ENCODE measurements at regions not wholly inside any gene's neighbourhood (a gene's known extent, or its start where the extent isn't known, plus 50 kb on each side); places are given as distances from the start of the nearest gene placed in this dataset.

GRCh38 chr2:3005859-3006501 is 371.6 kb downstream of the EIPR1 start:
- Mint-ChIP-seq H3K27me3 (ENCODE audit: low read depth in 2 of 2) (peaks cover 8 to 33% of the 10 kb centered on the region in 2 donors), H3K36me3 (no peaks in the 10 kb centered on the region), H3K27ac (no peak overlapping the region), H3K4me3 (no peak overlapping the region), H3K4me1 (peaks cover 0 to 5% of the 10 kb centered on the region in 2 donors), H3K9me3 (peaks cover 0 to 2% of the 10 kb centered on the region in 2 donors)
- 89% methylated on average over 12 of the region's 12 CpGs for WGBS (ENCODE audit: insufficient coverage)
- no peak for DNase-seq
- Histone ChIP-seq H3K4me3 (ENCODE audit: low read length) (no peak overlapping the region), H3K27me3 (ENCODE audit: control insufficient read depth, insufficient read depth, low read length) (no peaks in the 10 kb centered on the region), H3K27ac (ENCODE audit: low read length) (no peak overlapping the region), H3K9me3 (ENCODE audit: control insufficient read depth, insufficient read depth, low read length) (no peaks in the 10 kb centered on the region), H3K4me1 (ENCODE audit: control insufficient read depth, insufficient read depth, low read length) (no peaks in the 10 kb centered on the region), H3K36me3 (ENCODE audit: control insufficient read depth, insufficient read depth, low read length) (no peaks in the 10 kb centered on the region)
- no peak for ATAC-seq
- TF ChIP-seq CTCF (IDR thresholded peaks at IDR 0.05): no peak
- intact Hi-C loops (cut with micrococcal nuclease): no loop called here

GRCh38 chr2:3001615-3002560 is 375.7 kb downstream of the EIPR1 start:
- H3K27ac ChIP-seq (ENCODE audit: low read length): no peak overlapping the region
- WGBS (ENCODE audit: insufficient coverage): 38% methylated on average over 15 of the region's 18 CpGs
- Mint-ChIP-seq H3K4me1 (peaks cover 0 to 5% of the 10 kb centered on the region in 2 donors), H3K27ac (no peak overlapping the region), H3K27me3 (ENCODE audit: low read depth in 2 of 2) (peaks cover 0 to 26% of the 10 kb centered on the region in 2 donors), H3K4me3 (no peak overlapping the region), H3K36me3 (no peaks in the 10 kb centered on the region), H3K9me3 (no peaks in the 10 kb centered on the region)
- intact Hi-C loops (cut with micrococcal nuclease): no loop called here
- DNase-seq (peak in 1 of 2 donors; percentile 18), ATAC-seq (no peak)
- no peaks in the 10 kb centered on the region for H3K36me3 ChIP-seq (ENCODE audit: control insufficient read depth, insufficient read depth, low read length)
- H3K27me3 ChIP-seq (ENCODE audit: control insufficient read depth, insufficient read depth, low read length): no peaks in the 10 kb centered on the region
- TF ChIP-seq CTCF (IDR thresholded peaks at IDR 0.05): no peak
- no peak overlapping the region for H3K4me3 ChIP-seq (ENCODE audit: low read length)
- no peaks in the 10 kb centered on the region for H3K9me3 ChIP-seq (ENCODE audit: control insufficient read depth, insufficient read depth, low read length)
- no peaks in the 10 kb centered on the region for H3K4me1 ChIP-seq (ENCODE audit: control insufficient read depth, insufficient read depth, low read length)

- Histone ChIP-seq H3K4me3 (ENCODE audit: low read length) (no peak overlapping the region), H3K27ac (ENCODE audit: low read length) (no peak overlapping the region), H3K4me1 (ENCODE audit: control insufficient read depth, insufficient read depth, low read length) (no peaks in the 10 kb centered on the region), H3K27me3 (ENCODE audit: control insufficient read depth, insufficient read depth, low read length) (no peaks in the 10 kb centered on the region), H3K36me3 (ENCODE audit: control insufficient read depth, insufficient read depth, low read length) (no peaks in the 10 kb centered on the region), H3K9me3 (ENCODE audit: control insufficient read depth, insufficient read depth, low read length) (no peaks in the 10 kb centered on the region)
- no peak for ATAC-seq
- Mint-ChIP-seq H3K9me3 (no peaks in the 10 kb centered on the region), H3K36me3 (no peaks in the 10 kb centered on the region), H3K4me3 (no peak overlapping the region), H3K4me1 (peaks cover 0 to 5% of the 10 kb centered on the region in 2 donors), H3K27me3 (ENCODE audit: low read depth in 2 of 2) (peaks cover 0 to 23% of the 10 kb centered on the region in 2 donors), H3K27ac (no peak overlapping the region)
- WGBS (ENCODE audit: insufficient coverage): 75% methylated on average over 6 of the region's 6 CpGs
- no peak for DNase-seq
- intact Hi-C loops (cut with micrococcal nuclease): no loop called here
- TF ChIP-seq CTCF (IDR thresholded peaks at IDR 0.05): no peak
Observed at GRCh38 chr2:3000968-3001367, 376.6 kb downstream of the EIPR1 start.
